ENCODE measurements at regions not wholly inside any gene's neighbourhood (a gene's known extent, or its start where the extent isn't known, plus 50 kb on each side); places are given as distances from the start of the nearest gene placed in this dataset.

- no peak for DNase-seq
These were observed 53.4 kb downstream of the FOXB1 start for GRCh38 chr15:60057554-60057953.

- no peak for DNase-seq
These were observed 55.1 kb downstream of the FOXB1 start for GRCh38 chr15:60059186-60059585.

GRCh38 chr15:60061758-60062157, 57.6 kb downstream of the FOXB1 start:
- no peak for DNase-seq

GRCh38 chr15:60062826-60063225, 58.7 kb downstream of the FOXB1 start:
- DNase-seq = no peak

GRCh38 chr15:60065951-60066350, 61.8 kb downstream of the FOXB1 start:
- DNase-seq = no peak

- no peak for DNase-seq
These were observed 66.9 kb downstream of the FOXB1 start for GRCh38 chr15:60070838-60071493.

GRCh38 chr15:60072826-60073465, 68.8 kb downstream of the FOXB1 start:
- no peak for DNase-seq

GRCh38 chr15:60073466-60073840, 69.3 kb downstream of the FOXB1 start:
- no peak for DNase-seq

GRCh38 chr15:60074181-60074885, 70.2 kb downstream of the FOXB1 start:
- no peak for DNase-seq

GRCh38 chr15:60076045-60076444, 71.9 kb downstream of the FOXB1 start:
- no peak for DNase-seq

GRCh38 chr15:60076582-60077276, 72.6 kb downstream of the FOXB1 start:
- DNase-seq = no peak

GRCh38 chr15:60077581-60078359, 73.7 kb downstream of the FOXB1 start:
- DNase-seq = no peak

- DNase-seq = no peak
These were observed 75.1 kb downstream of the FOXB1 start for GRCh38 chr15:60079210-60079609.

- DNase-seq = no peak
These were observed 77.9 kb downstream of the FOXB1 start for GRCh38 chr15:60081976-60082375.

GRCh38 chr15:60083318-60083717, 79.2 kb downstream of the FOXB1 start:
- no peak for DNase-seq

GRCh38 chr15:60086681-60087429, 82.7 kb downstream of the FOXB1 start:
- DNase-seq = no peak

GRCh38 chr15:60087561-60087960, 83.5 kb downstream of the FOXB1 start:
- no peak for DNase-seq

- DNase-seq = no peak
These were observed 86.6 kb downstream of the FOXB1 start for GRCh38 chr15:60090747-60091146.

- no peak for DNase-seq
These were observed 87.0 kb downstream of the FOXB1 start for GRCh38 chr15:60091157-60091556.

- no peak for DNase-seq
These were observed 87.8 kb downstream of the FOXB1 start for GRCh38 chr15:60091911-60092310.

GRCh38 chr15:60093273-60094067, 89.4 kb downstream of the FOXB1 start:
- DNase-seq = no peak

Data from NCI-H524 treated with DMSO at 0.1 percent for 48 hours (cell line).